Left renal pelvis (tissue), 4 donors: ENCODE measurements at regions not wholly inside any gene's neighbourhood (a gene's known extent, or its start where the extent isn't known, plus 50 kb on each side); places are given as distances from the start of the nearest gene placed in this dataset.

Experiments used
- DNase-seq, 4 donors: peaks; one replicate each; pipeline ENCODE4 v3.0.0-alpha.2; 2013; ENCODE audit warnings: low read depth in 4 of 4, low spot score in 3 of 4

DNA sequence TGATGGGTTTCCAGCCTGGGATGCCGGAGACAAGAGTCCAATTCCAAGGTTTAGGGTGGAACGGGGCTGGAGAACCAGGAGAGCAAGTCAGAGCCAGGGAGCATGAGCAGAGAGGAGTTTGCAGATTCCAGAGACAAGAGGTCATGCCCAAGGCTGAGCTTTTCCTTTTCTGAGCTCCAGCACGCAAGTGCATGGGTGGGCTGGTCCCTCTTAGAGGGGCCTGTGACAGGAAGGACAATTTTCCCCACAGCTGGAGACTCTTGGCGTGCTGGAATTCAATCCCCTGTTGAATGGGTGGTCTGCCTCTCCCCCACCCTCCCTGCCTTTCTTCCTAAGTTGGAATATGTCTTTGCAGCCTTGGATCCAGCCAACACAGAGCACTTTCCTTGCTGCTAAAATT, 431.9 kb downstream of the BCL11B start:
- DNase-seq = no peak

DNA sequence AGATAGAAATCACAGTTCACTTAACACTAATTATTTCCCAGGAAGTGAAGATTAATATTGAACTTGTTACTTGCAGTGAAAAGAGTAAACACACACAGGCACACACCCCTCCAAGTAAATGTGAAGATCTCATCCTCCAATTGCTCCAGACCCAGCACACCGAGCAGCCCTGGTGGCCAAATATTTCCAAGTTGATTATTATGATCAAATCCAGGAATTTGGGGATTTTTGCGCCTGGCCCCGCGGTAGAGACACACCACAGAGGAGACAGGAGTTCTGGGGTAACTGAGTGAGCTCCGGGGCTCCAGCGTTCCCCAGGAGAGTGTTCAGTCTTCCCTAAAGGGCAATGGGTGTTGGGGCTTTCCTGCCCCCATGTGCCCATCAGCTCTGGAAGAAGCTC, 431.5 kb downstream of the BCL11B start:
- no peak for DNase-seq

DNA sequence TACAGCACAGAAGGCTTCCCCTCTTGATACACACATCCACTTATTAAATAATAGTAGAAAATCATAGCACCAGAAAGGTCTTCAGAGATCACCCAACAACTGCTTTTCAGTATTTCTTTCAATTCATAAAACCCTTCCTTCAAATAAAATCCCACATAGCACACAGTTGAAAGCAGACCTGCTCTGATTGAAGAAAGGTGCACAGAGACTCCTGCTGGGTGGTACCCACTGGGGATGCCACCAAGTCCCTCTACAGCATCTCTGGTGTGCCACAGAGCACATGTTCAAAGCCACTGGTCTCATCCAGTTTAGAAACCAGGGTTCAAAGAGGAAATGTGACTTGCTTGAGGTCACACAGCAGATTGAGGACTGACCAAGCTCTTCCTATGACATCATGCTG, 427.5 kb downstream of the BCL11B start:
- DNase-seq = no peak

GRCh38 chr14:98847521-98848468, 424.2 kb downstream of the BCL11B start:
- no peak for DNase-seq

- DNase-seq = no peak
Observed at GRCh38 chr14:98853063-98853729, 418.8 kb downstream of the BCL11B start.

DNA sequence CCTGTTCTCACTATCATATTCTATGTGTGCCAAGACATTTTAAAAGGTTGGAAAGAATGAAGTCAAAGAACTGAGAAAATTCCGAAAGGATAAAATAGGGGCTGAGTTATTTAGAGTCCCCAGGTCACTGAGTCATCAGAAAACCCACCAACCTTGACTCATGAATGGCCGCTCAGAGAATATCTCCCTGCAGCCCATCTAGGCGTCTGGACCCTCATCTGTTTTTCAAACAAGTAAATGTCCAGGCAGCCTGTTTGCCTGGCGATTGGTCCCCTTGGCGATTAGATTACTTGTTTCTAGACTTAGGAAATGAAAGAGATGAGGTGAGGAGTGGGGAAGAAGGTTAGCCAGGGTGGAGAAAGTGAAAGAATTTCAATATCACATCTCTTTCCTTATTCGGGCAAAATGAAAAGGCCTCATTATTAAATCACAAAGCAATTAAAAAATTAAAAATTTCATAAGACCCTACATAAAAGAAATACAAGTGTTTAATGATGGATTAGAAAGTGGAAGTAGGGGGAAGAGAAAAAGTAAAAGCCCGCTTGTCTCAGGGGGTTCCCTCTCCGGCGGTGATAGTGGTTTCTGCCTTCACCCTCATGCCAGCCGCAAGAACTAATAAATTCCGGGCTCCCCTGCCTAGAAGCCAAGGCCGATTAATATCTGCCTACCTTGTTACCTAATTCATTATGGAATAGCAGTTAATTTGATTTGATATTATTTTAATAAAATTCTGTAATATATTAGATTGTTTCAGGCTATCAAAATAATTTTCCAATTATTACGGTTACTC, 415.9 kb downstream of the BCL11B start:
- no peak for DNase-seq

- DNase-seq = no peak
Observed at GRCh38 chr14:98858158-98858557, 413.8 kb downstream of the BCL11B start.

GRCh38 chr14:98858561-98858960, 413.4 kb downstream of the BCL11B start:
- DNase-seq = no peak

- no peak for DNase-seq
Observed at GRCh38 chr14:98859301-98859700, 412.7 kb downstream of the BCL11B start.

DNA sequence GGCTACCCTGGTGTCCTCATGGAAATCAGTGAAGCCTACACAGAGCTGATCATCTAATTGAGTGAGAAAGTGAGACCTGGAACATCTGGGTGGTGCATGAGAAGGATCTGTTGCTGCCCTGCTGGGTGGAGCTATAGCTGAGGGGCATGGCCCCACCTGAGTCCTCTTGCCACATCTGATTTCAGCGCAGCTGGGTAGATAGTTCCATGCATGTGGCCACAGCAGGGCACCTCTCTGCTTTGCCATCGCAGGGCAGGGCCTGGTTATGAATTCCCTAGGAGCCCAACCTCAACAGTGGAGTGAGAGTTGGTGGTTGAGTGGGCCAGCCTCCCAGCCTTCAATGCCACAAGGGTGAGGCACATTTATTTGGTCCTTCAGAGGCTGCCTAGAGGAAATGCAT, 407.8 kb downstream of the BCL11B start:
- no peak for DNase-seq

DNA sequence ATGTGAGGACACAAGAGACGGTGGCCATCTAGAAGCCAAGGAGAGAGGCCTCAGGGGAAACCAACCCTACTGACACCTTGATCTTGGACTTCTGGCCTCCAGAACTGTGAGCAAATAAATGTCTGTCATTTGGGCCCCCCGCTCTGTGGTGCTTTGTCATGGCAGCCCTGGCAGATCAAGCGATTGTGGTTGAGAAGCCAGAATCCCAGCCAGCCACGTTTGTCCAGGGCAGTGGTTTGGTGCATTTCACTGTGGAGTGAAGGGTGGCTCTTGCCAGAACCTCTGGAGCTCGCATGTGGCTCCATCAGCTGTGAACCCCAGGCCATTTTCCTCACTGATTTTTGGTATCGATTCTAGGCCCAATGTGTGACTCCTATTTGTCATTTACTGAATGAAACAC, 404.9 kb downstream of the BCL11B start:
- no peak for DNase-seq

GRCh38 chr14:98867726-98868125, 404.3 kb downstream of the BCL11B start:
- DNase-seq = no peak

DNA sequence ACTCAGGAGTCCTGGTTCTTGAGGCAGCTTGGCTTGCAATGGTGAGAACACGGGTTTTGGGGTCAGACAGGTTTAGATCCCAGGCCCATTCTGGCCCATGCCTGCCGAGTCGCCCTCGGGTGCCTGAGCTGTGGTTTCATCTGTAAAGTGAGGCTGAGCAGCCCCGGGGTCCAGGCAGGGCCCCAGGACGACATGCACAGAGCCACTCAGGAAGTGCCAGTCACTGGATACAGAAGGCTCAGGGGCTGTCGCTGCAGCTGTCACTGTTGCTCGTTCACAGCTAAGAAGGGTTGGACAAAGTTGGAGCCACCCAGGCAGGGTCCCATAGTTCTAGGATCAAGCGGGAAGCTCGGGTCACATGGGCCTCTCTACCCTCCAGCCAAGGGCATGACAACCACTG, 403.1 kb downstream of the BCL11B start:
- no peak for DNase-seq

- DNase-seq = peak in 1 of 4 donors; percentile 4
Observed at GRCh38 chr14:98871796-98872195, 400.2 kb downstream of the BCL11B start.

GRCh38 chr14:98877065-98877464, 394.9 kb downstream of the BCL11B start:
- no peak for DNase-seq

- DNase-seq = no peak
Observed at GRCh38 chr14:98878282-98878681, 393.7 kb downstream of the BCL11B start.

GRCh38 chr14:98886982-98887381, 385.0 kb downstream of the BCL11B start:
- no peak for DNase-seq

DNA sequence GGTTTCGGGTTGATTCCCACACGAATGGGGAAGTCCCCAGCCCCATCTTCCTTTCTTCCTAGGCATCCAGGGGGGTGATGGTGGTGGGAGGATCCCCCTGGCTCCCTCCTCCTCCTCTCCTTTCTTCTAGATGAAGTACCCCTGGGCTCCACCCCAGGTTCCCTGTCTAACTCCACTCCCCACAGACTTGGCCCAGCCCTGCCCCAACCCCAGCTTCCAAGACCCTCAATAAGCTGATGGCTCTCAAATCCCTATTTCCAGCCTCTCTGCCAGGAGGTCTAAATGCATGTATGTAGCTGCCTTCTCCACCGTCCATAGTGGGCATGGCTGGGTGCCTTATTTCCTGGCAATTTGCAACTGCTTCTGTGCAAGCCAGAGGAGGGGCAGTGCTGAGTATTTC, 383.7 kb downstream of the BCL11B start:
- DNase-seq = no peak

- DNase-seq = no peak
Observed at GRCh38 chr14:98888927-98889835, 382.8 kb downstream of the BCL11B start.

DNA sequence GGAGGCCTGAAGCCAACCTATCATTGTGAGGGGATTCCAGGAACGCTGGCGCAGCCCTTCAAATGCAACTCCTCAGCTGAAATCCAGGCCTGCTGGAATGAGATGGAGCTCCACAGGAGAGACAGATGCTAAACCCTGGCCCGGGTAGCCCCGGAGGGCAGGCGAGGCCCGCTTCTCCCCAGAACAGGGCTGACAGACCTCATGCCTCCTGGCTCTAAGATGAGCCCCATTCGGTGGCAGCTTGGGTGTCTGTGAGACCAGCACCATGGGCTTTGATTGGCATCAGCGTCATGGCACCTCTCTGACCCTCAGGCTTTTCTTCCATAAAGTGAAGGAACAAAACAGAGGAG, 382.2 kb downstream of the BCL11B start:
- no peak for DNase-seq
